SK-N-SH (cell line): ENCODE measurements at regions not wholly inside any gene's neighbourhood (a gene's known extent, or its start where the extent isn't known, plus 50 kb on each side); places are given as distances from the start of the nearest gene placed in this dataset.

Experiments
- CTCF ChIA-PET: fragments of 300-600, 350-600 bp; formaldehyde crosslinking; extraction: SDS; loops from one replicate; lab custom pipeline; 2021; lab: Yijun Ruan, JAX
- POLR2A ChIA-PET: fragments of 350-600 bp; sonication (Branson Sonifier 250); formaldehyde crosslinking; extraction: SDS; loops from one replicate; lab custom pipeline; 2020; ENCODE audit warnings: antibody characterized with exemption, inconsistent platforms; lab: Yijun Ruan, JAX
- DNase-seq: peaks from one replicate; pipeline ENCODE4 v3.0.0; 2012
- H2AFZ ChIP-seq: fragments of 200-600 bp; sonication (generic); 2 replicates; pipeline ENCODE4 v1.8.1; 2016; ENCODE audit warnings: antibody characterized with exemption, mild to moderate bottlenecking, low read depth
- H3F3A ChIP-seq: fragments of 200-600 bp; sonication (generic); replicated peaks from 2 replicates; pipeline ENCODE3; 2016; ENCODE audit warnings: antibody characterized with exemption, mild to moderate bottlenecking; ENCODE audit not compliant: insufficient read depth
- H3K27ac ChIP-seq, 2 experiments: fragments of 200-500 bp in 1 of 2; fragments of 200-600 bp in 1 of 2; sonication (Bioruptor generic) in 1 of 2; sonication (generic), shearing (Covaris generic) in 1 of 2; 2 replicates each; pipeline versions ENCODE4 v1.5.1 to v1.6.1; 2014 to 2016; ENCODE audit warnings: low read depth in 2 of 2, inconsistent platforms in 1 of 2, low read length in 1 of 2, mild to moderate bottlenecking in 1 of 2, mixed read lengths in 1 of 2
- H3K27me3 ChIP-seq: fragments of 200-600 bp; sonication (generic), shearing (Covaris generic); 2 replicates; pipeline ENCODE4 v1.6.1; 2016; ENCODE audit warnings: mixed run types; ENCODE audit not compliant: insufficient read depth
- H3K36me3 ChIP-seq, 2 experiments: fragments of 200-500 bp in 1 of 2; fragments of 200-600 bp in 1 of 2; sonication (Bioruptor generic) in 1 of 2; sonication (generic) in 1 of 2; replicated peaks in 1 of 2; 2 replicates each; pipeline versions ENCODE3 to v1.5.1; 2014 to 2016; ENCODE audit warnings: low read length in 1 of 2, mild to moderate bottlenecking in 1 of 2; ENCODE audit not compliant: insufficient read depth in 2 of 2, control insufficient read depth in 1 of 2
- H3K4me1 ChIP-seq, 2 experiments: fragments of 200-500 bp in 1 of 2; fragments of 200-600 bp in 1 of 2; sonication (Bioruptor generic) in 1 of 2; sonication (generic), shearing (Covaris generic) in 1 of 2; 2 replicates each; pipeline versions ENCODE4 v1.5.1 to v1.6.1; 2014 to 2016; ENCODE audit warnings: low read depth in 1 of 2, low read length in 1 of 2, mixed run types in 1 of 2; ENCODE audit not compliant: insufficient read depth in 2 of 2, control insufficient read depth in 1 of 2
- H3K4me2 ChIP-seq: fragments of 200-600 bp; sonication (generic), shearing (Covaris generic); 2 replicates; pipeline ENCODE4 v1.6.1; 2017; ENCODE audit warnings: mixed run types
- H3K4me3 ChIP-seq, 2 experiments: fragments of 200-500 bp in 1 of 2; fragments of 200-600 bp in 1 of 2; sonication (Bioruptor generic) in 1 of 2; sonication (generic), shearing (Covaris generic) in 1 of 2; 2 replicates each; pipeline versions ENCODE4 v1.5.1 to v1.8.1; 2014 to 2016; ENCODE audit warnings: low read depth in 2 of 2, inconsistent platforms in 1 of 2, low read length in 1 of 2, mild to moderate bottlenecking in 1 of 2, mixed read lengths in 1 of 2, moderate library complexity in 1 of 2
- H3K79me2 ChIP-seq: fragments of 200-600 bp; sonication (generic); 2 replicates; pipeline ENCODE4 v1.8.1; 2017; ENCODE audit warnings: mild to moderate bottlenecking; ENCODE audit not compliant: insufficient read depth
- H3K9ac ChIP-seq: fragments of 200-600 bp; sonication (generic); 2 replicates; pipeline ENCODE4 v1.6.1; 2017; ENCODE audit warnings: mixed run types
- H3K9me2 ChIP-seq: fragments of 200-600 bp; sonication (generic); 2 replicates; pipeline ENCODE4 v1.6.1; 2017; ENCODE audit warnings: mixed run types
- H3K9me3 ChIP-seq: fragments of 200-600 bp; sonication (generic); 2 replicates; pipeline ENCODE4 v1.6.1; 2017; ENCODE audit warnings: mixed run types, mild to moderate bottlenecking, moderate library complexity
- H4K20me1 ChIP-seq: fragments of 200-600 bp; sonication (generic); 2 replicates; pipeline ENCODE4 v1.6.1; 2017; ENCODE audit warnings: mild to moderate bottlenecking, mixed run types; ENCODE audit not compliant: insufficient read depth
- CHD2 ChIP-seq: fragments of 150-350 bp; IDR thresholded peaks from 2 replicates; pipeline ENCODE4 v1.6.1; 2018; ENCODE audit warnings: low read length; ENCODE audit not compliant: partially characterized antibody
- ELF1 ChIP-seq: IDR thresholded peaks from 2 replicates; pipeline ENCODE4 v1.4.0; 2012
- EP300 ChIP-seq, 2 experiments: IDR thresholded peaks; 2 replicates each; pipeline versions ENCODE4 v1.4.0 to v1.6.1; 2012; ENCODE audit warnings: borderline replicate concordance in 1 of 2, low read depth in 1 of 2, low read length in 1 of 2
- FOSL2 ChIP-seq: IDR thresholded peaks from 2 replicates; pipeline ENCODE4 v1.4.0; 2012; ENCODE audit warnings: low read depth, mild to moderate bottlenecking, moderate library complexity, borderline replicate concordance
- FOXM1 ChIP-seq: IDR thresholded peaks from 2 replicates; pipeline ENCODE4 v1.4.0; 2012; ENCODE audit warnings: low read depth, mild to moderate bottlenecking
- GABPA ChIP-seq: IDR thresholded peaks from 2 replicates; pipeline ENCODE4 v1.4.0; 2012; ENCODE audit warnings: low read depth, mild to moderate bottlenecking
- JUND ChIP-seq: IDR thresholded peaks from 2 replicates; pipeline ENCODE4 v1.4.0; 2012
- MAX ChIP-seq: IDR thresholded peaks from 2 replicates; pipeline ENCODE4 v1.4.0; 2012; ENCODE audit warnings: low read depth
- MEF2A ChIP-seq: IDR thresholded peaks from 2 replicates; pipeline ENCODE4 v1.4.0; 2012; ENCODE audit warnings: low read depth, borderline replicate concordance
- MXI1 ChIP-seq: IDR thresholded peaks from 2 replicates; pipeline ENCODE4 v1.6.1; 2012; ENCODE audit warnings: mild to moderate bottlenecking, low read depth, low read length, improper control_type of control experiment
- NRF1 ChIP-seq: IDR thresholded peaks from 2 replicates; pipeline ENCODE4 v1.6.1; 2012; ENCODE audit warnings: low read depth, mild to moderate bottlenecking, low read length
- PBX3 ChIP-seq: IDR thresholded peaks from 2 replicates; pipeline ENCODE4; 2012
- POLR2AphosphoS5 ChIP-seq: IDR thresholded peaks from 2 replicates; pipeline ENCODE4 v1.6.1; 2012; ENCODE audit warnings: low read depth, low read length
- RAD21 ChIP-seq: IDR thresholded peaks from 2 replicates; pipeline ENCODE4 v1.6.1; 2012; ENCODE audit warnings: mild to moderate bottlenecking, low read length
- RCOR1 ChIP-seq: fragments of 150-350 bp; IDR thresholded peaks from 2 replicates; pipeline ENCODE4 v1.6.1; 2017; ENCODE audit warnings: antibody characterized with exemption, low read length
- RFX5 ChIP-seq: IDR thresholded peaks from 2 replicates; pipeline ENCODE4 v1.6.1; 2012; ENCODE audit warnings: mild to moderate bottlenecking, improper control_type of control experiment, low read length
- RXRA ChIP-seq: IDR thresholded peaks from 2 replicates; pipeline ENCODE4 v1.4.0; 2012; ENCODE audit warnings: low read depth, mild to moderate bottlenecking, borderline replicate concordance
- SMC3 ChIP-seq: IDR thresholded peaks from 2 replicates; pipeline ENCODE4 v1.6.1; 2012; ENCODE audit warnings: low read depth, low read length, improper control_type of control experiment
- TAF1 ChIP-seq: IDR thresholded peaks from 2 replicates; pipeline ENCODE4 v1.6.1; 2012; ENCODE audit warnings: low read depth, mild to moderate bottlenecking, low read length, moderate library complexity, borderline replicate concordance
- TCF12 ChIP-seq: IDR thresholded peaks from 2 replicates; pipeline ENCODE4 v1.4.0; 2012
- TEAD4 ChIP-seq: IDR thresholded peaks from 2 replicates; pipeline ENCODE4 v1.4.0; 2012; ENCODE audit warnings: mild to moderate bottlenecking, borderline replicate concordance; ENCODE audit not compliant: insufficient read depth
- USF1 ChIP-seq: IDR thresholded peaks from 2 replicates; pipeline ENCODE4 v1.4.0; 2012; ENCODE audit warnings: low read depth, borderline replicate concordance
- WGBS: methylation state at CpG from one replicate; pipeline ENCODE4 v1.1.6; 2017; ENCODE audit warnings: low lambda C conversion rate; 5-methylcytosine and 5-hydroxymethylcytosine counted together

- TF ChIP-seq TAF1, result no peak
- TF ChIP-seq TCF12, result no peak
- TF ChIP-seq CHD2, result no peak
- TF ChIP-seq RCOR1, result no peak
- TF ChIP-seq EP300 (IDR thresholded peaks at IDR 0.05; ENCODE audit: borderline replicate concordance in 1 of 2, low read depth in 1 of 2, low read length in 1 of 2), result no peak
These were observed 928.7 kb downstream of the KCNJ2 start (continued) for GRCh38 chr17:71098071-71098470.

- Histone ChIP-seq H3K4me1 (no peaks in the 10 kb centered on the region; a peak in 1 of 4 replicates), H3K9me3 (no peaks in the 10 kb centered on the region), H3K36me3 (no peaks in the 10 kb centered on the region), H2AFZ (no peak overlapping the region), H3K27ac (no peak overlapping the region), H4K20me1 (no peaks in the 10 kb centered on the region), H3K9ac (no peak overlapping the region), H3F3A (no peaks in the 10 kb centered on the region), H3K4me2 (no peak overlapping the region), H3K4me3 (no peak overlapping the region)
- DNase-seq, result no peak
- 46% methylated on average over 5 of the region's 5 CpGs for WGBS
- TF ChIP-seq RCOR1 (no peak), MXI1 (no peak), SMC3 (no peak), ELF1 (no peak), MAX (no peak), NRF1 (no peak), USF1 (no peak), RFX5 (no peak), CHD2 (no peak), RAD21 (no peak), POLR2AphosphoS5 (no peak), GABPA (no peak), MEF2A (no peak), JUND (no peak), FOSL2 (no peak), TEAD4 (no peak), RXRA (no peak), PBX3 (no peak), FOXM1 (no peak)
- TF ChIP-seq, all 33 proteins: peak for 0
- Histone ChIP-seq H3K27me3 (no peaks in the 10 kb centered on the region), H3K9me2 (no peaks in the 10 kb centered on the region), H3K79me2 (no peaks in the 10 kb centered on the region)
- POLR2A ChIA-PET, result no interaction called here
- CTCF ChIA-PET, result interaction anchor here (1.1 to 1.4 kb wide), 2 partner anchors 18 to 332 kb away, joined by 3 to 5 read pairs; no protein-coding TSS in a partner anchor
These were observed 929.8 kb downstream of the KCNJ2 start for GRCh38 chr17:71099003-71099714.
